ENCODE measurements at regions not wholly inside any gene's neighbourhood (a gene's known extent, or its start where the extent isn't known, plus 50 kb on each side); places are given as distances from the start of the nearest gene placed in this dataset.
A peak's percentile ranks its signal among the peaks of the same experiment; 100 is the strongest.
"Not testable (repeated sequence)": the region's sequence is repeated elsewhere in the genome, so short reads cannot be mapped to it uniquely, and the experiment has no call there.

DNA sequence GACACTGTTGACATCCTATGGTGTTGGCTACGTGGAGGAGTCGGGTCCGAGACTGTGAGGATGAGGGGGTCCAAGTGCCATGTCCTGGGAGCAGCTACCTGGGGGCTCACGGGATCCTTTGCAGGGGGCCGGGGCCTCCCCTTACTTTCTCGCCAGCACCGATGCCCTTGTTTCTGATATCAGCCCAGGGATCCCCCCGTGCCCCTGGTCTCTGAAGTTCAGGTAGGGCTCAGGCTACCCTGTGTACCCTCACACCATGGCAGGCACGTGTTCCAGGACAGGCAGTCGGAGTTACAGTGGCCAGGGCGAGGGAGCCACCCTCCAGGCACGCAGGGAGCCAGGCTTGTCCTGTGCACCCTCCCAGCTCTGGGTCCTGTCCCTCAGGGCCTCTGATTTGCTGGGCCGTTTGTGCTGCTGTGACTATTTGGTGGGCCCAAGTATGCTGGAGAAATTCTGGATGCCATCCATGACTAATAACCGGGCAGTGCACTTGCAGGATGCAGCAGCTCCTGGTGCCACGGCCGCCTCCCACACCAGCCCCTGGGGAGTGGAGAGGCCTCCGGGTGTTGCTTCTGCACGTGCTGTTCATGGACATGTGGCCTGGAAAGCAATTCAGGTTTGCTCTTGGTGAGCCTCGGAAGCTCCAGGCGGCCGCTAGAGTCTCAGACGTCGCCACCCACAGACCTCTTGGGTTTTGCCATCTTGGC lies 93.1 kb upstream of the SFSWAP start:
- no peak for DNase-seq (ENCODE audit: low read depth)

DNA sequence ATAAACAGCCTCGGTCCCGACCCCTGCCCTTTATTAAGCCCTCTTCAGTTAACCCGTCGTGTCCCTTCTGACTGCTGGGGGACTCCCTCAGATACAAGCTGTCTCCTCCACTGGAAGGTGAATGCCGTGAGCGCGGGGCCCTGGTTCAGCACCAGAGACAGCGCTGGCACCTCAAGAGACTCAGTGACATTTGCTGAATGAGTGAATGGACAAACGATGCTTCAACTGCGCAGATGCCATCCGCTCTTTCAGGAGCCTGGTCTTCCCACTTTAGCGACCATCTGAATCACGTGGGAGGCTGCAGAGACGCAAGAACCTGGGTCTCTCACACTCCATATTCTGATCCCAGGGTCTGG lies 92.6 kb upstream of the SFSWAP start:
- peak; percentile 12 for DNase-seq (ENCODE audit: low read depth)

DNA sequence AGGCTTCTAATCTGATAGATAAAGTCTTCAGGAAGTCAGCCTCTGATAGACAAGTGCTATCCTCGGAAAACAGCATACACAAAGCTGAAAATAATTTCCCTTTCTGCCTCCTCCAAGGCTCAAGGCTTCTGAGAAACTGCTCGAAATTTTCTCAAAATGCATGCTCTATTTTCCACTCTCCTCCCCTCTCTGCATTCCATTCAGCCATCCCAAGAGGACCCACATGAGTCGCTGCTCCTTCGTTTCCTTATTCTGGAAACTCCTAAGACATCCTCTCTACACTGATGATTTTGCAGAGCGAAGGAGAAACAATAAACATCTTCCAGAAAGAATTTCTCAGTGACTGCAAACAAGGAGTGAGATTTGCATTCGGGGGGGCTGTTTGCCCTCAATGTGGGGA lies 92.2 kb upstream of the SFSWAP start:
- DNase-seq (ENCODE audit: low read depth): no peak

DNA sequence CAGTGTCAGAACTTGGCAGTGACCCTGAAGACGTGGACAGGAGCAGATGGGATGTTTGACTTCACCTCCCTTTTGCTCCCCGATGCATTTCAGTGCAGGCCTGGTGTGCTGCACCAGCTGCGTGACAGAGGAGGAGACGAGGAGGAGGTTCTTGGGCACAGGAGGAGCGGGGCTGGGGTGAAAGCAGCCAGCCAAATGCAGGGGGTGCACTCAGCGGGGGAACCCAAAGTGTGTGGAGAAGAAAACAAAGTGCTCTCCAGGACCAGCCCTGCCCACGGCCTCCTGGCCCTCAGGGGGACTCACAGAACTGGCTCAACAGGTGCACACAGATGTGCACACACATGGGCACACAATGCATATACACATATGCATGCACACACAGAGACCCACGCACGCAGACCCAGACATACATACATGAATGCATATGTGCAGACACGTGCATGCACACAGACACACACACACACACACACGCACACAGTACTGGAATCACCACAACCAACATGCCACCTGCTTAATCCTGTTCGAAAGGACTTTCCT lies 91.7 kb upstream of the SFSWAP start:
- no peak for DNase-seq (ENCODE audit: low read depth)

DNA sequence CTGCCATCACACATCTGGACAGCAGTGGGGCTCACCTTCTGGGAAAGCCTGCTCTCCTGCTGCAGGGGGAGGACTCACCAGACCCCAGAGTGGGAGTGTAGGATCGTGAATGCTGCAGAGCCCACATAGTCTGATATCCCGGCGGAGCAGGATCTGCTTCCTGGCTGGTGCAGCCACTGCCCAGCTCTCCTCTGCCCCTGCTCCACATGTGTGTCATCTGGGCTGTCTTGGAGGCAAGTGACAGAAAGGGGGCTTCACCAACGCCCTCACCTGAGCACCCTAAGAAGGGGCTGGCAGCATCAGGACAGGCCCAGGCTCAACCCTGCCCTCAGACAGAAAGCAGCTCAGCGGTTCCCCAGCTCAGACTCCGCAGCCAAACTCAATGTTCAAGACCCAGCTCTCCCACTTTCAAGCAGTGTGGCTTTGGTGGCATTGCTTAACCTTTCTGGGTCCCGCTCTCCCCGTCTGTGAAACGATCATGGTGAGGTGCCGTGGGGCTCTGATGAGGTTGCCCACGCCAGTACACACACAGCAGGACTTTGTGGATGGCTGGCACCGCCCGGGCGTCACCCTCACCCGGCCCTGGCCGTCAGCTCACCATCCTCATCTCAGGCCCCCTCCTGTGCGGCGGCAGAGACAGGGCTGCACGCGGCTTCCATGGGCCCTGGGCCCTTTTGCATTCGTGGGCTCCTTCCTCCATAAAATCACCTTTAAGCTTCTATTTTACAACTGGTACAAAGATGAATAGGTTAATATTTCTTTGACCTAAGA lies 91.0 kb upstream of the SFSWAP start:
- no peak for DNase-seq (ENCODE audit: low read depth)

DNA sequence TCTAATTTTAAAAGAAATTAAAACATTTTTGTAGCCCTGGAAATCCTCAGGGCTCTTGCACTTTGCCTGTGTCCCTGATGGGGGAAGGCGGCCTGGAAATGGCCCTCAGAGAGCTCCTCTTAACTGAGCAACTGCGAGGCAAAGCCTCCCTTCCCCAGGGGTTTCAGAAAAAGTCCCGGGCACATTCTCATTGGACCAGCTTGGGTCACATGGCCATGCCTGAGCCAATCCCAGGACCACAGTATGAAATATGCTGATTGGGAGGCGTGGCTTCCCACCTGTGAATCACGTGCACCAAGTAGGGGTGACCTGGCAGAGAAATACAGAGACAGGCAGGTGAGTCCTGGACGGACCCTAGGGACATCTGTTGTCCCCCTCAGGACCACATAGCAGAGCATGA lies 90.4 kb upstream of the SFSWAP start:
- no peak for DNase-seq (ENCODE audit: low read depth)

DNA sequence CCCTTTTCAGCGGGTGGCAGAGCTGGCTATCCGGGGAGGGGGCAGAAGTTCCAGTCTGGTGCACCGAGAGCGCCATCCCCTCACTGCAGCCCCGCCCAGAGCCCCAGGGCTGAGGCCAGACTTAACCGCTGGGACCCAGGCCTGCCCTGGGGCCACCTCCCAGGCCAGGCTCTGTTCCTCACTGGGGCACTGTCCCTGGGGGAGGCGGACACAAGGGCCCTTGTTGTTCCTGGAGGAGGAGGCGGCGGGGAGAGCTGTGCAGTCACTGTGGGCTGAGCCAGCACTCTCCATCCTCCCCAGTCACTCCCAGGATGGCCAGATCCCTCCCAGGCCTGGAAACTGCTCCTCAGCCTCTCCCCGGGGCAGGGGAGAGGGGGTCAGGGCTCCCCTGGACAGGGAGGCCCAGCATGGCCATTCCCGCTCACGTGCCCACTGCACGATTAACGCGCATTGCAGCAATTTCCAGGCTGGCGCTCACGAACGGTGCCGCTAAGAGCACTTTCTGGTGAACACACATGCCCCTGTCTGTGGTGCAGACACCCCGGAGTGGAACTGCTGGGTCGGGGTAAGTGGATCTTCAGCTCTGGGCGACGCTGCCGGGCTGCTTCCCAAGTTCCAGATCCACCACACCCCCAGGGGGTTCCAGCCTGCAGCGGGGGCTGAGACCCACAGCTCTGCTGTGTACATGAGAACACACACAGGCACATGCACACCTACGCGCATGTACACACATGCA lies 89.8 kb upstream of the SFSWAP start:
- DNase-seq (ENCODE audit: low read depth): no peak

DNA sequence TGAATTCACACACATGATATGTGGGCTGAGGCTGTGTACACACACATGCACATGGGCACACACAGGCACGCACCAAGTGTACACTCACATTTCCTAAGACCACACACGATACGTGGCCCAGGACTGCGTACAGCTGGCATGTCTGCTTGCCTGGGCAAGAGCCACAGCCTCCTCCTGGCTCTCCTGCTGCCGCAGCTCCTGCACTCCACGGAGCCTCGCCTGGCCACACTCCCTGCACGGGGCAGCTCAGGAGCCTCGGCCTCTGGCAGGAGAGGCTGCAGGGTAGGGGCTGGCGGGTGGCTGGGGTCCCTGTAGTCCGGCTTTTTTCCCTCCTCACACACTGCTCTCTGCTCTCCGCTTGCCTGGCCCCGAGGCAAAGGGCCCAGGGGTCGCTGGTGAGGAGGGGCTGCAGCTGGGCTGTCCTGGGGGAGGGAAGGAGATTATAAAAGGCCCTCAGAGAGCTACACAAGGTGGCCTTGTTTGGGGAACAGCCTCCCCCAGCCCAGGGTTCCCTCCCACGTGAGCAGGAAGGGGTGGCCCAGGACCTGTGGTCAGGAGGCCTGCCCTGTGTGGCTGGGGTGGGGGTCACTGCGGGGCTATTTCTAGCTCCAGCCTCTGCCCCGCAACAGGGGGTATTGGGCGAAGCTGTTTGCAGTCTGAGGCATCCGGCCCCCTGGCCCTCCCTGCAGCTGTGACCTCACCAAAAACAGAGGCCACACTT lies 89.0 kb upstream of the SFSWAP start:
- no peak for DNase-seq (ENCODE audit: low read depth)

DNA sequence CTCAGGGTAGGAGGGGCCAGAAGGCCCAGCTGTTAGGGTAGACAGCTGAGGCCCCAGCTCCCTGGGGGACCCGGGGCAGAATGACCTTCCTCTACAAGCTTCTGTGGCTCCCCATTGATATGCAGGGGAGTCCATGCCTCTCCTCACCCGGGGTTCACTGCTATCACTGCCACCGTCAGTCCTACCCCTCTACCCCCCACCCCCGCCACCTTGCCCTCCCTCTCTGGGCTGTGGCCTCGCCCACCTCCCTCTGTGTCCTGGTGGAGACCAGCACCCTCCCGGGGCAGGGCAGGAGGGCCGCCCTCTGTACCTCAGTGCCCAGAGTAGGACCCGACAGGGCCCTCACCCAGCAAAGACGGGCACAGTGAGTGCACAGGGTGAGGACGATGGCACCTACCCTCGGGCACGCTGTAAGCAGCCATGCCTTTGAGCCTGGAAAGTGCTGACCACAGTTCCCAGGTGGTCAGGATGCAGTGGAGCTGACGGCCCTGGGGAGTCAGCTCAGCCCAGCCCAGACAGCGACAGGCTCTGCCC lies 88.4 kb upstream of the SFSWAP start:
- no peak for DNase-seq (ENCODE audit: low read depth)

DNA sequence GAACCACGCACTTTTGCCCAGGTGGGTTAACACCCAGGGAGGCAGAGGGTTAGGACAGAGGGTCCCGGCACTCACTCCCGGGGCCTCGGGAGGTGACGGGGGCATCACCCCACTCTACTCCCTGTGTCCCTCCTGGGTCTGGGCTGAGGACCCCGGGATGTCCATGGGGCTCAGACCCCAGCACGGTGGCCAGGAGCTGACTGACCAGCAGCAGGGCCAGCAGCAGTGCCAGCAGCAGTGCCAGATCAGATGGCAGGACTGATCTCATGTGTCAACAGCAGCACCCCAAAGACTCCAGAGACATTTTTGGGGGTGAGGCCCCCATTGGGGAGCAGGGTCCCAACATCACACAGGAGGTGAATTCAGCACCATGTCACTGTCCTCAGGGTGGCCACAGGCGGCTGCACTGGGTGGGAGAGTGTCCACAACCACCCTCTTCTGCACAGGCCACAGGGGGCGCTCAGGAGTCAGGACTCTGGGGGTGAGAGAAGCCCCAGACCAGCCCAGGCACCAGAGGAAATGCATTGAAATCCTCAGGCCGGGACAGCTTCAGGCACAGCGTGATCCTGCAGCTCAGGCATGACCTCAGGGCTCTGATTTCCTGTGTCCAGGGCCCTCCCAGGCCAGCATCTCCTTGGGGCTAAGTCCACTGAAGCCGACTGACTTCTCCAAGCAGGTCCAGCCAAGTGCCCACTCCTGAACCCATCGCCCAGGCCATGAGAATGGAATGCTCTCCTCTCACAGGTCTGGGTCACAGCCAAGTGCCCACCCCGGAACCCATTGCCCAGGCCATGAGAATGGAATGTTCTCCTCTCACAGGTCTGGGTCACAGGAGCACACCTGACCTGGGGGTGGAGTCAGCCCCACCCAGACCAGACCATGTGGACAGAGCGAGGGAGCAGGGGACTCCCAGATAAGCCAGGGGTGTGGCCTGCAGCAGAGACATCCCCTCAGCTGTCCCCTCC lies 87.2 kb upstream of the SFSWAP start:
- DNase-seq (ENCODE audit: low read depth): not testable (repeated sequence)

DNA sequence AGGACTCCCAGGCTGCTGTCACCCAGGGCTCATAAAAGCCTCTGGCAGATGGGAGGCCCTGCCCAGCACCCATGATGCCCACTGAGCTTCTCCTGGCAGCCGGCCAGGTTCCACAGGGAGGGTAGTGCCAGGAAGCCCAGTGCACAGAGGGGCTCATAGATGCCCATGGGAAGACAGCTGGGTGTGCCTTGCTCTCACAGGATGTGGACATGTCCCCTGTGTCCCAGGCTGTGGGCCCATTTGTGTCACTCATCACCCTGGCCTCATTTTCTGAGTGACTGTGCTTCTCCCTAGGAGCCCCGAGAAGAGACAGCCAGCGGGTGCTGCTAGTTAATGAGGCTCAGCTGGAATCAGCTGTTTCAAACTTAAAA lies 86.5 kb upstream of the SFSWAP start:
- DNase-seq (ENCODE audit: low read depth): not testable (repeated sequence)

DNA sequence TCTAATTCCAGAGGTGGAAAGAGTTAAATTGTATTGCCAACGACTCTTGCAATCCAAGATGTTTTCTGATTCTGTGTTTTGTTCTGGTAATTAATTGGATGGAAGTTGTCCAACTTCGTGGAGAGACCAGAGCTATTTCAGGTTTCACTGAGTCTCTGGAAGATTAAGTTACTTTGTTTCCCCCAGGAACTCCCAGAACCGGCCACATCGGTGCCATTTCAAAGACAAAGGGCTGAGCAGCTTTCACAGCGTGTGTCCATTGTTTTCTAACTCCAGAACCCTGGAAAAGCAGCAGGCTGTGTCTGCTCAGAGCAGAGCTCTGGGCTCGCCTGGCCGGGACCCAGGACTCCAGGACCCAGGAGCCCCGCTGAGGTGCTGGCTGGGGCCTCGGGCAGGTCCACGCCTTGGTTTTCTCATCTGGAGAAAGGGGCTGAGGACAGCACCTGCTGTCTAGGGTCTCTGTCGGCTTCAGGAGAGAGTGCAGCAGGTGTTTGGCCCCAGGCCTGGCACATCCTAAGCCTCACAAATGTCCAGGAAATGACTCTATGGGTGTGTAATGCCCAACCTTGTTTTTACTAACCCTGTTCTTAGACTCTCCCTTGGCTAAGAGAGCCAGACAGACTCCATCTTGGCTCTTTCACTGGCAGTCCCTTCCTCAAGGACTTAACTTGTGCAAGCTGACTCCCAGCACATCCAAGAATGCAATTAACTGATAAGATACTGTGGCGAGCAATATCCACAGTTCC lies 86.0 kb upstream of the SFSWAP start:
- DNase-seq (ENCODE audit: low read depth): not testable (repeated sequence)

DNA sequence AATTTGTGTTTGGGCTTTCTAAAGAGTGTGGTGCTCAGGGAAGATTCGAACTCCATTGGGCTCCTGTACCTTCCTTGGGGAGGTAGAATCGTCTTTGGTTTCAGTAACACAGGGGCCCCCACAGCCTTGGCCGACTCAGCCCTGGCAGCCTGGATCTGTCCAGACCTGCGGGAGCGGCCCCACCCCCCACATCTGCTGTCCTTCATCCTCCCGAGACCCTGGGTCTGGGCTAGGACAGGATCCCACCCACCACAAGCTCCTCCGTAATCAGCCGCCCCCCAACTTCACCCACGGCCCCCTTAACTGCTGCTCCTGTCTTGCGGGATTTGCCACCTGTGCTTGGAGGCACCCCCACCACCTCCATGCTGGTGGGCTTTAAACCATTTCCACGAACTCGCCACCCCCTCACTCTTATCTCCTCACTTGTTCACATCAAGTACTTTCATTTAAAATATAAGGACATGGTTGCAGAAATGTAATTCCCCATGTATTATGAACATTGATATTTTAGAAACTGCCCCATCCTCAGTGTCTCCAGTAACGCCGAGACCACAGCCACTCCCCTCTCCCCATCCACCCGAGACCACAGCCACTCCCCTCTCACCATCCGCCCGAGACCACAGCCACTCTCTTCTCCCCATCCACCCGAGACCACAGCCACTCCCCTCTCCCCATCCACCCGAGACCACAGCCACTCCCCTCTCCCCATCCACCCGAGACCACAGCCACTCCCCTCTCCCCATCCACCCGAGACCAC lies 84.7 kb upstream of the SFSWAP start:
- DNase-seq (ENCODE audit: low read depth): not testable (repeated sequence)

DNA sequence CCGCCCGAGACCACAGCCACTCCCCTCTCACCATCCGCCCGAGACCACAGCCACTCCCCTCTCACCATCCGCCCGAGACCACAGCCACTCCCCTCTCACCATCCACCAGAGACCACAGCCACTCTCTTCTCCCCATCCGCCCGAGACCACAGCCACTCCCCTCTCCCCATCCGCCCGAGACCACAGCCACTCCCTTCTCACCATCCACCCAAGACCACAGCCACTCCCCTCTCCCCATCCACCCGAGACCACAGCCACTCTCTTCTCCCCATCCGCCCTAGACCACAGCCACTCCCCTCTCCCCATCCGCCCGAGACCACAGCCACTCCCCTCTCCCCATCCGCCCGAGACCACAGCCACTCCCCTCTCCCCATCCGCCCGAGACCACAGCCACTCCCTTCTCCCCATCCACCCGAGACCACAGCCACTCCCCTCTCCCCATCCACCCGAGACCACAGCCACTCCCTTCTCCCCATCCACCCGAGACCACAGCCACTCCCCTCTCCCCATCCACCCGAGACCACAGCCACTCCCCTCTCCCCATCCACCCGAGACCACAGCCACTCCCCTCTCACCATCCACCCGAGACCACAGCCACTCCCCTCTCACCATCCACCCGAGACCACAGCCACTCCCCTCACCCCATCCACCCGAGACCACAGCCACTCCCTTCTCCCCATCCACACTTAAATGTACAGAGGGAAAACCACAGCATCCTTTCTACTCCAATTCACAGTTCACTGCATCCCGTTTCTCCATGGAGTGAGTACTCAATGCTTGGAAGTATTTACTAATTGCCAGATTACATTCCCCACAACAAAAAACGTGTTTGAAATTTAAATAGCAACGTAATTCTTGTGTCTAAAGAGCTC lies 83.5 kb upstream of the SFSWAP start:
- not testable (repeated sequence) for DNase-seq (ENCODE audit: low read depth)

DNA sequence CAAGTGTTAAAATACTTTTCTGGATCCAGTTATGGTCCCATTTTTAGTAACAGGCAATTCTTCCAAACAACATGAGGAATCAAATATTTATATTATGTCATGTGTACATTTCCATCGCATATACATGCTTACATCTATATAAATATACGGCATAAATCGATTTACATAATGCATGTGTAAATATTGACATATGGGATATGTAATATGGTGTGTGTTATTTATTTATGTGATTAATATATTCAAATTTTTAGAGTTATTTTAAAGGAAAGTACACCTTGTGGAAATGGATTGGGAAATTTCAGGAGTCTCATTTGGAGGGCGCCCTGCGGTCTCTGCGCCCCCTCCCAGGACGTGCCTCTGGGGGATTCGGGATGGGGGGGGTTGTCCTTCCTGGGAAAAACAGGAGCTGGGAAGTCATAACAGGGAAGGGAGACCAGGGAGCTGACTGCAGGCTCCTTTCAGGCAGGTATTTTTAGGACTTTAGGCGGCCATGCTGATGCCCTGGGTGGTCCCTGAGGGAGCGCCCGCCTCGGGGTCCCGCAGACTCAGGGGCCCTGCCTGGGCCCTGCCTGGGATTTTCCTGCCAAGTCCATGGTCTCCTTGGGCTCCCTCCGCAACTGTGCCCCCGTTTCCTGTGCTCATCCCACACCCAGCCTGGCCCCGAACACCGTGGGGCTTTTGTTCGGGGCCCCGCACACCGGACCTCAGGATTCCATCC lies 82.7 kb upstream of the SFSWAP start:
- no peak for DNase-seq (ENCODE audit: low read depth)

DNA sequence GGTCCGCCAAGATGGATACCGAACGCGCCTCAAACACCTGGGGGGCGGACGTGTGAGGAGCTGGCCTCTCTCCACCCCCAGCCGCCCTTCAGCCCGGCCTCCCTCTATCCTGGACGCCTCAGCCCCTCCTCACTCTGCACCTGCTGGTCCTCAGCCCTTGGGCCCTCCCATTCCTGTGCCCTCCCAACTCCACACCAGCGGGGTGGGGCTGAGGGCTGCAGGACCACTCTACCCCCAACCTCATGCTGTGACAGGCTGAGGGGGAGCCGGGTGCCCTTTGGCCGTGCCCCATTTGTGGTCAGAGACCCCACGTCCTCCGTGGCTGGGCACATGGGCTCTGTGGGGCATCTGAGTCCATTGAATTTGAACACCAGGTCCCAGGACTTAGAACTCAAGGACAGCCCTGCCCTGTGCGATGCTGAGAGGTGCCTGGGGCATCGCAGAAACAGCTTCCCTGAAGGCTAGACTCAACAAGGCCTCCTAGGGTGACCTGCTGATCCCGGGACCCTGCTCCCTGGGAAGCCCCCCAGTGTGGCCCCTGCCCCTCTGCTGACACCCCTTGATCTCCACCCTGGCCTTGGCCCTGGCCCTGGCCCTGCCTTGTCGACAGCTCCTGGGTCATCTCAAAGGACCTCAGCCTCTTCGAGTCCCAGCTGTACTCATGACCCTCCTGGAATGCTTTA lies 82.0 kb upstream of the SFSWAP start:
- no peak for DNase-seq (ENCODE audit: low read depth)

DNA sequence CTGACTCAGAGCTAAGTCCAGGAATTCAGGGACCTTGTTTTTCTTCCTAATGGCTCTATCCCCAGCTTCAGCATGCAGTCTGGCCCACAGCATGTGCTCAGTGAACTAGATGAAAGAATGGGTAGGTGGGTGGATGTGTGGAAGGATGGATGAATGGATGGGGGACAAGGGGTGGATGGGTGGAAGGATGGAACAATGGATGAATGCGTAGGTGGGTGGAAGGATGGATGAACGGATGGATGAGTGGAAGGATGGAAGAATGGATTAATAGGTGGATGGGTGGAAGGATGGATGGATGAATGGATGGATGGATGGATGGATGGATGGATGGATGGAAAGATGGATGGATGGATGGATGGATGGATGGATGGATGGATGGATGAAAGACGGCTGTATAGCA lies 79.7 kb upstream of the SFSWAP start:
- no peak for DNase-seq (ENCODE audit: low read depth)

Data from M059J (cell line).